ENCODE measurements at regions not wholly inside any gene's neighbourhood (a gene's known extent, or its start where the extent isn't known, plus 50 kb on each side); places are given as distances from the start of the nearest gene placed in this dataset.

DNA sequence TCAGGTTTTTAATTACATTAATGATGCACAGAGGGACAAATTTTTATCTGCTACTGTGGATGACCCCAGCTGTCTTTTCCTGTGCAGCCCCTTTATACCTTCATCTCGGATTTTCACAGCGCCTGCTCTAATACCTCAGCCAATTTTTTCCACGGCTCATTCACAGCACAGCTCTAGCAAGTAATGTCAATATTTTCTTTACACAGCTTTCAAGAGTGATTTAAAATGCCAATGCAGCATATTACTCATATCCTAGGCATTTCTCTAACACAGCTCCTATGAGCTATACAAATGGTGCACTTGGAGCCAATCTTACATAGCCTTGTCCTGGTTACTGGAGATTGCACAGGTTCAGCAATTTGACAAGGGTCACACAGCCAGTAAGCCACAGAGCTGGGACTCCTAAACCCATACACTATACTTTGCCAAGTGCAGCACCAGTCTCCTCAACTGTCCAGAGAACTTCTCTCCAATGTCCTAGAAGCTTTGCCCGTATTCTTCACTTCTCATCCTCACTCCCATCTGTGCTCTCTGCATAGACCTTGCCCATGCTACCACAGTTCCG lies 661.8 kb downstream of the DTWD2 start:
- TF ChIP-seq, protein P1, sequence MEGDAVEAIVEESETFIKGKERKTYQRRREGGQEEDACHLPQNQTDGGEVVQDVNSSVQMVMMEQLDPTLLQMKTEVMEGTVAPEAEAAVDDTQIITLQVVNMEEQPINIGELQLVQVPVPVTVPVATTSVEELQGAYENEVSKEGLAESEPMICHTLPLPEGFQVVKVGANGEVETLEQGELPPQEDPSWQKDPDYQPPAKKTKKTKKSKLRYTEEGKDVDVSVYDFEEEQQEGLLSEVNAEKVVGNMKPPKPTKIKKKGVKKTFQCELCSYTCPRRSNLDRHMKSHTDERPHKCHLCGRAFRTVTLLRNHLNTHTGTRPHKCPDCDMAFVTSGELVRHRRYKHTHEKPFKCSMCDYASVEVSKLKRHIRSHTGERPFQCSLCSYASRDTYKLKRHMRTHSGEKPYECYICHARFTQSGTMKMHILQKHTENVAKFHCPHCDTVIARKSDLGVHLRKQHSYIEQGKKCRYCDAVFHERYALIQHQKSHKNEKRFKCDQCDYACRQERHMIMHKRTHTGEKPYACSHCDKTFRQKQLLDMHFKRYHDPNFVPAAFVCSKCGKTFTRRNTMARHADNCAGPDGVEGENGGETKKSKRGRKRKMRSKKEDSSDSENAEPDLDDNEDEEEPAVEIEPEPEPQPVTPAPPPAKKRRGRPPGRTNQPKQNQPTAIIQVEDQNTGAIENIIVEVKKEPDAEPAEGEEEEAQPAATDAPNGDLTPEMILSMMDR (IDR thresholded peaks at IDR 0.05; ENCODE audit: low read depth, low read length, poor library complexity, severe bottlenecking), result no peak
- TF ChIP-seq EZH2phosphoT487 (IDR thresholded peaks at IDR 0.05; ENCODE audit: borderline replicate concordance, low read length), result no peak
